Neural cell (in vitro differentiated cells): ENCODE measurements at regions not wholly inside any gene's neighbourhood (a gene's known extent, or its start where the extent isn't known, plus 50 kb on each side); places are given as distances from the start of the nearest gene placed in this dataset.
"Not testable (repeated sequence)": the region's sequence is repeated elsewhere in the genome, so short reads cannot be mapped to it uniquely, and the experiment has no call there.

Experiments used
- H2AFZ ChIP-seq: fragments of 200-600, 300-800 bp; sonication (generic), shearing (Covaris generic); 2 replicates; pipeline ENCODE4 v1.6.0; 2014; ENCODE audit warnings: low read depth, mild to moderate bottlenecking, antibody characterized with exemption, low read length, moderate library complexity
- H3F3A ChIP-seq: fragments of 200-600 bp; shearing (Covaris generic); 2 replicates; pipeline ENCODE4 v1.6.1; 2016; ENCODE audit warnings: mild to moderate bottlenecking, moderate library complexity, mixed read lengths, antibody characterized with exemption, low read length; ENCODE audit not compliant: insufficient read depth, poor library complexity, severe bottlenecking
- H3K27ac ChIP-seq: fragments of 200-600, 300-800 bp; sonication (generic), shearing (Covaris generic); 2 replicates; pipeline ENCODE4 v1.5.1; 2014; ENCODE audit warnings: mild to moderate bottlenecking, low read length, moderate library complexity
- H3K27me3 ChIP-seq: fragments of 300-800, 200-600 bp; sonication (generic), shearing (Covaris generic); 2 replicates; pipeline ENCODE4 v1.6.0; 2014; ENCODE audit warnings: mild to moderate bottlenecking, low read depth, low read length, moderate library complexity; ENCODE audit not compliant: insufficient read depth
- H3K36me3 ChIP-seq: fragments of 300-800, 200-600 bp; sonication (generic), shearing (Covaris generic); 2 replicates; pipeline ENCODE4 v1.5.1; 2014; ENCODE audit warnings: mild to moderate bottlenecking, antibody characterized with exemption, low read length, moderate library complexity; ENCODE audit not compliant: insufficient read depth
- H3K4me2 ChIP-seq: fragments of 300-800, 200-600 bp; sonication (generic), shearing (Covaris generic); 2 replicates; pipeline ENCODE4 v1.6.0; 2014; ENCODE audit warnings: mild to moderate bottlenecking, low read length
- H3K4me3 ChIP-seq: fragments of 300-800, 200-600 bp; sonication (generic), shearing (Covaris generic); 2 replicates; pipeline ENCODE4 v1.5.1; 2014; ENCODE audit warnings: mild to moderate bottlenecking, low read length, moderate library complexity
- H3K79me2 ChIP-seq: fragments of 200-600 bp; shearing (Covaris generic); replicated peaks from 2 replicates; pipeline ENCODE4 v1.6.0; 2014; ENCODE audit warnings: mild to moderate bottlenecking, low read length, moderate library complexity; ENCODE audit not compliant: insufficient read depth
- H3K9ac ChIP-seq: fragments of 300-800, 200-600 bp; sonication (generic), shearing (Covaris generic); 2 replicates; pipeline ENCODE4 v1.6.1; 2016; ENCODE audit warnings: mild to moderate bottlenecking, low read length, mixed read lengths
- H3K9me2 ChIP-seq: fragments of 200-600 bp; shearing (Covaris generic); 2 replicates; pipeline ENCODE4 v1.6.1; 2016; ENCODE audit warnings: mild to moderate bottlenecking, low read length, mixed read lengths; ENCODE audit not compliant: insufficient read depth
- H3K9me3 ChIP-seq: fragments of 200-600, 300-800 bp; sonication (generic), shearing (Covaris generic); 2 replicates; pipeline ENCODE4 v1.6.1; 2016; ENCODE audit warnings: mild to moderate bottlenecking, mixed run types, low read length, moderate library complexity, mixed read lengths
- H4K20me1 ChIP-seq: fragments of 200-600 bp; shearing (Covaris generic); 2 replicates; pipeline ENCODE4 v1.6.1; 2016; ENCODE audit warnings: mild to moderate bottlenecking, mixed run types; ENCODE audit not compliant: insufficient read depth
- EP300 ChIP-seq: fragments of 450-650 bp; conservative IDR thresholded peaks from 2 replicates; pipeline ENCODE4 v1.6.1; 2014; ENCODE audit warnings: antibody characterized with exemption, mild to moderate bottlenecking, moderate library complexity; ENCODE audit not compliant: poor library complexity, severe bottlenecking
- EZH2 ChIP-seq: fragments of 200-600, 300-800 bp; shearing (Covaris generic), sonication (generic); IDR thresholded peaks from 2 replicates; pipeline ENCODE4 v1.6.1; 2014; ENCODE audit warnings: antibody characterized with exemption, low read length, borderline replicate concordance, mild to moderate bottlenecking; ENCODE audit not compliant: insufficient read depth, poor library complexity, severe bottlenecking
- MXI1 ChIP-seq: fragments of 450-650 bp; conservative IDR thresholded peaks from 2 replicates; pipeline ENCODE4 v1.6.1; 2014; ENCODE audit warnings: antibody characterized with exemption, mild to moderate bottlenecking; ENCODE audit not compliant: poor library complexity, severe bottlenecking
- POLR2AphosphoS5 ChIP-seq: IDR thresholded peaks from 2 replicates; pipeline ENCODE4 v1.6.1; 2012
- RAD21 ChIP-seq: fragments of 450-650 bp; conservative IDR thresholded peaks from 2 replicates; pipeline ENCODE4 v1.6.1; 2014; ENCODE audit warnings: antibody characterized with exemption, mild to moderate bottlenecking, moderate library complexity
- SMC3 ChIP-seq: fragments of 450-650 bp; conservative IDR thresholded peaks from 2 replicates; pipeline ENCODE4 v1.6.1; 2014; ENCODE audit warnings: antibody characterized with exemption, mild to moderate bottlenecking, moderate library complexity; ENCODE audit not compliant: poor library complexity
- TAF1 ChIP-seq: IDR thresholded peaks from 2 replicates; pipeline ENCODE4 v1.6.1; 2012; ENCODE audit warnings: low read depth
- TF ChIP-seq, protein P1 (sequence below): IDR thresholded peaks from 2 replicates; pipeline ENCODE4 v1.6.1; 2012; ENCODE audit warnings: borderline replicate concordance
- TF ChIP-seq, protein P2 (sequence below): fragments of 450-650 bp; IDR thresholded peaks from 2 replicates; pipeline ENCODE4 v1.5.1; 2014; ENCODE audit warnings: antibody characterized with exemption, mild to moderate bottlenecking, moderate library complexity; ENCODE audit not compliant: poor library complexity, severe bottlenecking

- H3K36me3 ChIP-seq = no peaks in the 10 kb centered on the region
- no peaks in the 10 kb centered on the region for H3K9me2 ChIP-seq
- no peak overlapping the region for H2AFZ ChIP-seq
- no peaks in the 10 kb centered on the region for H3K79me2 ChIP-seq
- no peak overlapping the region for H3K9ac ChIP-seq
- no peaks in the 10 kb centered on the region for H4K20me1 ChIP-seq
- H3K4me2 ChIP-seq = no peak overlapping the region
- TF ChIP-seq POLR2AphosphoS5 (no peak), MXI1 (no peak), TAF1 (no peak), SMC3 (no peak), RAD21 (no peak), EP300 (no peak), EZH2 (no peak)
- TF ChIP-seq, protein P1, sequence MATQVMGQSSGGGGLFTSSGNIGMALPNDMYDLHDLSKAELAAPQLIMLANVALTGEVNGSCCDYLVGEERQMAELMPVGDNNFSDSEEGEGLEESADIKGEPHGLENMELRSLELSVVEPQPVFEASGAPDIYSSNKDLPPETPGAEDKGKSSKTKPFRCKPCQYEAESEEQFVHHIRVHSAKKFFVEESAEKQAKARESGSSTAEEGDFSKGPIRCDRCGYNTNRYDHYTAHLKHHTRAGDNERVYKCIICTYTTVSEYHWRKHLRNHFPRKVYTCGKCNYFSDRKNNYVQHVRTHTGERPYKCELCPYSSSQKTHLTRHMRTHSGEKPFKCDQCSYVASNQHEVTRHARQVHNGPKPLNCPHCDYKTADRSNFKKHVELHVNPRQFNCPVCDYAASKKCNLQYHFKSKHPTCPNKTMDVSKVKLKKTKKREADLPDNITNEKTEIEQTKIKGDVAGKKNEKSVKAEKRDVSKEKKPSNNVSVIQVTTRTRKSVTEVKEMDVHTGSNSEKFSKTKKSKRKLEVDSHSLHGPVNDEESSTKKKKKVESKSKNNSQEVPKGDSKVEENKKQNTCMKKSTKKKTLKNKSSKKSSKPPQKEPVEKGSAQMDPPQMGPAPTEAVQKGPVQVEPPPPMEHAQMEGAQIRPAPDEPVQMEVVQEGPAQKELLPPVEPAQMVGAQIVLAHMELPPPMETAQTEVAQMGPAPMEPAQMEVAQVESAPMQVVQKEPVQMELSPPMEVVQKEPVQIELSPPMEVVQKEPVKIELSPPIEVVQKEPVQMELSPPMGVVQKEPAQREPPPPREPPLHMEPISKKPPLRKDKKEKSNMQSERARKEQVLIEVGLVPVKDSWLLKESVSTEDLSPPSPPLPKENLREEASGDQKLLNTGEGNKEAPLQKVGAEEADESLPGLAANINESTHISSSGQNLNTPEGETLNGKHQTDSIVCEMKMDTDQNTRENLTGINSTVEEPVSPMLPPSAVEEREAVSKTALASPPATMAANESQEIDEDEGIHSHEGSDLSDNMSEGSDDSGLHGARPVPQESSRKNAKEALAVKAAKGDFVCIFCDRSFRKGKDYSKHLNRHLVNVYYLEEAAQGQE = no peak
- TF ChIP-seq, protein P2, sequence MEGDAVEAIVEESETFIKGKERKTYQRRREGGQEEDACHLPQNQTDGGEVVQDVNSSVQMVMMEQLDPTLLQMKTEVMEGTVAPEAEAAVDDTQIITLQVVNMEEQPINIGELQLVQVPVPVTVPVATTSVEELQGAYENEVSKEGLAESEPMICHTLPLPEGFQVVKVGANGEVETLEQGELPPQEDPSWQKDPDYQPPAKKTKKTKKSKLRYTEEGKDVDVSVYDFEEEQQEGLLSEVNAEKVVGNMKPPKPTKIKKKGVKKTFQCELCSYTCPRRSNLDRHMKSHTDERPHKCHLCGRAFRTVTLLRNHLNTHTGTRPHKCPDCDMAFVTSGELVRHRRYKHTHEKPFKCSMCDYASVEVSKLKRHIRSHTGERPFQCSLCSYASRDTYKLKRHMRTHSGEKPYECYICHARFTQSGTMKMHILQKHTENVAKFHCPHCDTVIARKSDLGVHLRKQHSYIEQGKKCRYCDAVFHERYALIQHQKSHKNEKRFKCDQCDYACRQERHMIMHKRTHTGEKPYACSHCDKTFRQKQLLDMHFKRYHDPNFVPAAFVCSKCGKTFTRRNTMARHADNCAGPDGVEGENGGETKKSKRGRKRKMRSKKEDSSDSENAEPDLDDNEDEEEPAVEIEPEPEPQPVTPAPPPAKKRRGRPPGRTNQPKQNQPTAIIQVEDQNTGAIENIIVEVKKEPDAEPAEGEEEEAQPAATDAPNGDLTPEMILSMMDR = no peak
- no peaks in the 10 kb centered on the region for H3F3A ChIP-seq
- H3K27ac ChIP-seq = no peak overlapping the region
- no peak overlapping the region for H3K4me3 ChIP-seq
- no peaks in the 10 kb centered on the region for H3K9me3 ChIP-seq
- H3K27me3 ChIP-seq = no peaks in the 10 kb centered on the region
These were observed 763.6 kb downstream of the TAF11L14 start for GRCh38 chr5:18397891-18398290.

GRCh38 chr5:18399461-18400327, 765.4 kb downstream of the TAF11L14 start:
- not testable (repeated sequence) for H3K9me3 ChIP-seq, H3K79me2 ChIP-seq, H3K9me2 ChIP-seq, H3K36me3 ChIP-seq, H3K27ac ChIP-seq, H2AFZ ChIP-seq, H3F3A ChIP-seq, H4K20me1 ChIP-seq, H3K4me2 ChIP-seq, H3K9ac ChIP-seq, H3K27me3 ChIP-seq, H3K4me3 ChIP-seq
